HG02610 (cell line): ENCODE measurements at regions not wholly inside any gene's neighbourhood (a gene's known extent, or its start where the extent isn't known, plus 50 kb on each side); places are given as distances from the start of the nearest gene placed in this dataset.
"Not testable (repeated sequence)": the region's sequence is repeated elsewhere in the genome, so short reads cannot be mapped to it uniquely, and the experiment has no call there.

Experiments used
- ATAC-seq: cut with Tn5 transposase; IDR thresholded peaks from one replicate; pipeline ENCODE4 v1.9.1; 2021; ENCODE audit warnings: mild to moderate bottlenecking, moderate library complexity; ENCODE audit not compliant: unreplicated experiment

DNA sequence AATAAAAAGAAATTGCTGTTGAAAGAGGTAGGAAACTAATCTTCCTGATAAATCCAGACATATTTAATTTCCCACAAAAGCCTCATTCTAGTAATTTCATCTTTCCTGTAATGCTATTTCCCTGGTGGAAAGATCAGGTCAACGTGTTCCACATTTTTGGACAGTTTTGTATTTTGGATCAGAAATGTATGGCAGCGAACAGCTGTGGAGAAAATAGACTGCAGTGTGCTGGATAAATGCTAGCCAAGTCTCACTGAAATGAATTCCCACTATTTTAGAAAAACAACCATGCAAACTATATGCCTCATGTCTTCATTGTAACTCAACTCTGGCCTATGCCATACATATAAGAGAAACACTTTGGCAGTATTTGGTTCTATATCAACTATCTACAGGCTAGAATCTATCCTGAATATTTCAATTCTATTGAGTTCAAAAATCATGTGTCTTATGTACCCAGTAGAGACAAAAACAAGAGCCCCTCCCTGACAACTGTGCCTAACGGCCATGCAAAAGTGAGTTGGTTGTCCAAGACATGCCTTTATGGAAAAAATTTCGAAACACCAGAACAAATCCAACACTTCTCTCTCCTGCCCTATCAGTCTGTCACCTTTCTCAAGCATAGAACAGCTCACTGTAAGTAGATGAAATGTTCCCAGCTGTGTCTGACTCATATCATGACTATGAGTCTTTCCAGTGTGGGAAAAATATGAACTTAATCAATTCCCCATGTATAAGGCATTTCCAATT, 191.3 kb upstream of the NREP start:
- no peak for ATAC-seq

DNA sequence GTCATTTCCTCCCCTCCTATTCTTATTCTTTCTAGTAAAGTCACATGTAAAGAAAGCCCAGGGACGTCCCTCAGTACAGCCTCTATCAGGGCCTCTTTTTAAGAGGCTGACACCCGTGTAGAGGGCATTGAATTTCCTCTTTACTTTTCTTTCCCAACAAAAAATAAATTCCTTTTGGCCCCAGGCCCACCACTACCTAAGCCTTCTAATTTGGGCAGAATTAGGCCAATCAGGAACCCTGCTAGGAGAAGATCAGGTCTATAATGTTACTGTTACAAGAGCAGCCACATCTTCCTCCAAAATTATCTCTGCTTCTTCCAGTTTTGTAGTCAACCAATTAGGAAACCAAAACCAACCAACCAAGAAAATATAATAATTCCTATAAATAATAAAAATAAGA, 189.6 kb upstream of the NREP start:
- ATAC-seq = no peak

DNA sequence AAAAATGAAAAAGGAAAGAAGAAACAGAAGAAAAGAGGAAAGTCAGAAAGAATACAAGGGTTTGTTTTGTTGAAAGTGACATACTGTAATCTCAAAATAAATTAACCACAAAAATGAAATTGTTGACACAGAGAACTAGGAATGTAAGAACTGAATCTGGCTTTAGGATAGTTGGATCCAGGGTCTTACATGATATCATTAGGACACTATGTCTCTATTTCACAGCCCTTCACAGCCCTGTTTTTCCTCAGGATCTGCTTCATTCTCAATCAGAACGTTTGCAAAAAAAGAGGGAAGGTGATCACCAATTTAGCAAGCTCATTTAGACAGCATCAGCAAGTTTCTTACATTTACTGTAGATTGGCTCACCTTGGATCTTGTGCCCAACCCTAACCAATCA, 188.5 kb upstream of the NREP start:
- ATAC-seq = no peak

DNA sequence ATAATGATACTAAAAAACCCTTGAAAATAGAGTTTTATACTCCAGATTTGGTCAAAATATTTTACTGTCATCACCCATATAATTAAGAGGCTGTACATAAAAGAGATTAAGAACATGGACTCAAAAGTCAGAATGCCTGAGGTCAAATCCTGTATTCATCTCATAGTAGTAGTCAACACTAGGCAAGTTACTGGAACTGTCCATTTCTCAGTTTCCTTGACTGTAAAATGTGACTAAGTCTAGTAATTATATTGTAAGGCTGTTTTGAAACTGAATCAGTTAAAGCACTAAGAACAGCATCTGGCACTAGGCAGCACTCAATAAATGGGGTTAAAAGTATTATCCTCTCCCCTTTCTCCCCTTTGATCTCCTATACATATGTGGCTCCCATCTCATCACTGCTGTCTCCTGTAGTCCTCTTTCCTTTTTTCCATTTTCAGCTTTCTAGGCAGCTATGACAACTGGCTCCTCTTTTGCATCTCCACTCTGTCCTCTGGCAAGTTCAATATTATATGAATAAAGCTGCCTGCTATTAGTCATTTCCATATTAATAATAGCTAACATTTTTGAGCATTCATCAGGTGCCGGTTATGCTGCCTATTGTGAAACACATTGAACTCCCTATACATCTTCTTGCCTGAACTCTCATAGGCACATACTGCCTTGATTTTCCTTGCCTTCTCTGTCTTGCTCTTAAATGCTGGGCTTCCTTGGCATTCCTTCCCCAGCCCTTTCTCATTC, 185.8 kb upstream of the NREP start:
- no peak for ATAC-seq

DNA sequence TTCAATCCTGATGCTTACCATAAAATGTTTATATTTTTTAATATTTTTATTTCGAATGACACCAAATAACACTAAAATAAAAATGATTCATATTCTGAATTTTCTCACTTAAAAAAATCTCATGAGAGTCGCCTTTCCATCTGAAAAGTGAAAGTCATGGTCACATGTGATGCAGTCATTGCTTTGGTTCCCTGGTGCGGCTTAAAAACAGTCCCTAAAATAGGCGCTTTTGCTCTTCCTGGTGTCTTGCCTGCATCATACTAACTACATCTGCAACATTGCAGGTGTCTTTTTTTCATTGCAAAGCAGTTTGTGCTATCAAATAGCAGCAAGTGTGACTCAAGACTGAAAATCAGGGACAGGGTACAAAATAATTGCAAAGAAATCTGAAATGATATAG, 185.2 kb upstream of the NREP start:
- ATAC-seq = no peak

GRCh38 chr5:111937094-111937493, 180.1 kb upstream of the NREP start:
- ATAC-seq = no peak

DNA sequence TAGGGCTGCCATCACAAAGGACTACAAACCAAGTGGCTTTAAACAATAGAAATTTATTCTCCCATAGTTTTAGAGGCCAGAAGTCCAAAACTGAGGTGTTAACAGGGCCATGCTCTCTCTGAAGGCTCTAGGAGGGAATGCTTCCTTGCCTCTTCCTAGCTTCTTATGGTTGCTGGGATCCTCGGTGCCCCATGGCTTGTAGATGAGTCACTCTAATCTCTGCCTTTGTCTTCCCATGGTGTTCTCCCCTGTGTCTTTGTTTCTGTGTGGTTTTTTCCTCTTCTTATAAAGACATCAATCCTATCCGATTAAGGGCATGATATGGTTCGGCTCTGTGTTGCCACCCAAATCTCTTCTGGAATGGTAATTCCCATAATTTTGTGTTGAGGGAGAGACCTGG, 178.8 kb upstream of the NREP start:
- ATAC-seq = no peak

DNA sequence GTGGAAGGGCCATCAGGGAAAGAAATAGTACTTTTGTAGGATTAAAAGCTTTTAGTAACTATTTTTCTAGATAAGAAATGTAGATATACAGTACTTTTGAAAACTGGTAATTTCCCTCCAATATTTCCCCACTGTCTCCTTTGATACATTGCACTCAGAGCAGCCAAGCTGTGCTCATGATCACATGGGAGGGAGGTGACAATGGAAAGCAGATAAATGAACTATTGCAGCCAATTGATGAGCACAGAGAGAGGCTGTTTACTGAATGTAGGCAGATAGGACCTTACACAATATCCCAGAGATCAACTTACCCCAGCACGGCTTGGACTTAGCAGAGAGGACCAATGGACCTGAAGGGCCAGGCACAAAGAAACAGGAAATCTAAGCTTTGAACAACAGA, 178.0 kb upstream of the NREP start:
- ATAC-seq = no peak

DNA sequence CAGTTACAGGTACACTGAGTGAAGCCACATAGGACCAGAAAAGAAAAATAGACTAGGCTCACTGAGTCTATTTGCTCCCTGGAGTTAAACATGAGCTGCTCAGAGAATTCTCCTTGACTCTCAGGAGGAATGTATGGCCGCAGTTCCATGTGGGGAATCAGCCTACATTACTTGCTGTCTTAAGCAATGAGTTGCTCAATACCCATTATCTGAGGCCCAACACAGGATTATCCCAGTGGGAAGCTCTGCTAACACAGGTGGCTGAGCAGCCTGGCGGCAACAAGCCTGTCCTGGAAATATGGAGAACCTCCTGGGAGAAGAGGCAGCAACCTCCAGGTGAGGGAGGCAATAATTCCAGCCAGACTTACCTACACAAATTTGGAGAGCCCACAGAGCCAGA, 177.5 kb upstream of the NREP start:
- ATAC-seq = no peak

DNA sequence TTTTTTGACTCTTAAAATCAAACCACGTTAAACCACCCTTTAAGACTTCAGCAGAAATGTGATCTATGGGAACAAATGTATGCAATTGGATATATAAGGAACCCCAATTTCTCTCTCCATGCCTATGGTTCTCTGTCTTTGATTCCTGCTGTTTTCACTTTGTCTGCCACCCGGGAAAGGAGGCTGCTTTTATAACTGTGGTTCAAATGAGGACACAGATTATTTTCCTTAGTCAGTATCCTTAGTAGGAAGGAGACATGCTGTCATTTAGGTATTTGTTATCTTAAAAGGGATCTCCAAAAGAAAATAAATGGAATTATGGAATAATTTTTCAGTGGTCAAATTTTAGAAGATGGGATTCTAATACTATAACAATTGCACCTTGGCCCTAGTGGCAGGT, 176.1 kb upstream of the NREP start:
- ATAC-seq = no peak

- no peak for ATAC-seq
Observed at GRCh38 chr5:111932628-111933027, 175.6 kb upstream of the NREP start.

- ATAC-seq = no peak
Observed at GRCh38 chr5:111932199-111932598, 175.2 kb upstream of the NREP start.

- ATAC-seq = no peak
Observed at GRCh38 chr5:111931655-111932054, 174.7 kb upstream of the NREP start.

DNA sequence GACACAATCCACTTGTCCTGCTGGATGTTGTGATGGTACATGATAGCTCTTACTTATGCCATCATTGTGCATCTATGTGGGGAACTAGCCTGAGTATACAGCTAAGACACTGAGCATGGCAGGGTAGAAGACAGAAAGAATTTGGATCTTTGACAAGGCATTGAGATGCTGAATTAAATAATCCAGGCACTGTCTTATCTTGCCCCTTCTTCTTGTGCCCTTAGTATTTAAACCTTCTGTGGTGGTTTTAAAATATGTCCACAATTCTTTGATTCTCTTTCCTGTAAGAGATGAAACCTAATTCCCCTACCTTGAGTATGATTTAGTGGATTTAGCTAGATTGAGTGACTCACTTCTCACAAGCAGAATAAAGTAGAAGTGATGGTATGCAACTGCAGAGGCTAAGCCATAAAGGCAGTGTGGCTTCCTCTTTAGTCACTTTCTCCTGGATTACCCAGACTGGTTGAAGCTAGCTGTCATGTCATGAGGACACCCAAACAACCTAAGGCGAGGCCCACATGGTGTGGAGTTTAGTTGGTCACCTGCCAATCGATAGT, 174.0 kb upstream of the NREP start:
- no peak for ATAC-seq

GRCh38 chr5:111930449-111930848, 173.5 kb upstream of the NREP start:
- ATAC-seq = no peak

DNA sequence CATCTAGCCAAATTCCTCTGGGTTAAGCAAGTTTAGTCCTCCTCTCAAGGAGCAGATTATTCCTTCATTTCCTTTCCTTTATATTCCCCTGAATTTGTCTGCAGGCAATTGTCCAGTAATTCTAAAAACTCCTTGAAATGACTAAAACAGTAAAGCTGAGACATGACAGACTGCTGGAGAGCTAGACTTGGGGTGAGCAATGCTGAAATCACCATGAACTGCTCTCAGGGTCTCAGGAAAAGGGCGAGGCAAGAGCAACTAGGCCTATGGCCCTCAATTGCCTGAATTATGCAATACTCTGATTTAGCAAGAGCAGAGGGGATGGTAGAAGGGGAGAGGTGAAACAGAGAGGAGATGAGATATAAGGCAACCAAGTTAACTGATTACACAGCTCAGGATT, 172.9 kb upstream of the NREP start:
- ATAC-seq = no peak

- no peak for ATAC-seq
Observed at GRCh38 chr5:111929261-111929660, 172.3 kb upstream of the NREP start.

DNA sequence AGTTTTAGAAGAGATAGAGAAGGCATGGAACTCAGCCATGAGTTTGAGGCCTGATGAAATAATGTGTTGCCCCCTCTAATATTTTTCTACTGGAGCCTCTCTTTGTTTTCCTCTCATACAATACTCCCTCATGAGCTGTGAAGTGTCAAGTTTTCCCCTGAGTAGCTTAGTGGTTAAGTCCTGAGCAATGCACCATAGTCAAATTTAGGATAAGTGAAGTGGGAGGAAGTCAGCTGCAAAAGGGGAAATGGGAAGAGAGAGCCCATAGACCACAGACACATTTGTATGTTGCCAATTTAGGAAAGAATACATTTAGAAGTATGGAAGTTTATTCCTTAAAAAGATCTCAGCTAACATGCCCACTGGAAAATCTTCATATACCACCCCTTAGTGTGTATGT, 171.5 kb upstream of the NREP start:
- ATAC-seq = no peak

GRCh38 chr5:111927191-111927590, 170.2 kb upstream of the NREP start:
- ATAC-seq = no peak

GRCh38 chr5:111926026-111926425, 169.0 kb upstream of the NREP start:
- no peak for ATAC-seq

- ATAC-seq = no peak
Observed at GRCh38 chr5:111922344-111922743, 165.3 kb upstream of the NREP start.

GRCh38 chr5:111921691-111922090, 164.7 kb upstream of the NREP start:
- not testable (repeated sequence) for ATAC-seq
